GM23338 (cell line): ENCODE measurements at regions not wholly inside any gene's neighbourhood (a gene's known extent, or its start where the extent isn't known, plus 50 kb on each side); places are given as distances from the start of the nearest gene placed in this dataset.

Experiments used
- ATAC-seq: fragments of 200-7000 bp; cut with Tn5 transposase; 3 replicates; pipeline ENCODE4 v1.9.1; 2020
- DNase-seq: peaks from one replicate; pipeline ENCODE4 v3.0.0-alpha.2; 2015; ENCODE audit warnings: low spot score
- H2AFZ ChIP-seq: fragments of 200-600 bp; sonication (generic); 2 replicates; pipeline ENCODE4 v1.8.0; 2016; ENCODE audit warnings: antibody characterized with exemption, mild to moderate bottlenecking, moderate library complexity
- H3F3A ChIP-seq: fragments of 200-600 bp; sonication (generic); replicated peaks from 2 replicates; pipeline ENCODE4 v1.8.0; 2017; ENCODE audit warnings: antibody characterized with exemption, mixed run types, low read depth
- H3K27ac ChIP-seq: fragments of 200-600 bp; sonication (generic); 2 replicates; pipeline ENCODE4 v1.6.1; 2016; ENCODE audit warnings: low read depth
- H3K27me3 ChIP-seq: fragments of 200-600 bp; sonication (generic); 2 replicates; pipeline ENCODE4 v1.8.0; 2016; ENCODE audit warnings: mild to moderate bottlenecking, mixed run types, moderate library complexity; ENCODE audit not compliant: insufficient read depth
- H3K36me3 ChIP-seq: fragments of 200-600 bp; sonication (generic); 2 replicates; pipeline ENCODE4 v1.8.0; 2016; ENCODE audit warnings: mild to moderate bottlenecking; ENCODE audit not compliant: insufficient read depth
- H3K4me1 ChIP-seq: fragments of 200-600 bp; sonication (generic); 2 replicates; pipeline ENCODE4 v1.8.0; 2016; ENCODE audit warnings: mild to moderate bottlenecking, moderate library complexity; ENCODE audit not compliant: insufficient read depth
- H3K4me2 ChIP-seq: fragments of 200-600 bp; sonication (generic); 2 replicates; pipeline ENCODE4 v1.7.1; 2017; ENCODE audit warnings: mixed run types
- H3K4me3 ChIP-seq: fragments of 200-600 bp; sonication (generic); 2 replicates; pipeline ENCODE4 v1.6.1; 2016; ENCODE audit warnings: mixed run types
- H3K79me2 ChIP-seq: fragments of 200-600 bp; sonication (generic); replicated peaks from 2 replicates; pipeline ENCODE4 v1.8.0; 2017; ENCODE audit warnings: mild to moderate bottlenecking; ENCODE audit not compliant: insufficient read depth
- H3K9me2 ChIP-seq: fragments of 200-600 bp; sonication (generic); 2 replicates; pipeline ENCODE4 v1.8.0; 2017; ENCODE audit not compliant: insufficient read depth
- H4K20me1 ChIP-seq: fragments of 200-600 bp; sonication (generic); replicated peaks from 2 replicates; pipeline ENCODE4 v1.8.0; 2017; ENCODE audit warnings: mild to moderate bottlenecking; ENCODE audit not compliant: insufficient read depth
- H3K27ac Mint-ChIP-seq: 2 replicates; pipeline ENCODE4 v1.8.0; 2020; ENCODE audit warnings: inconsistent platforms, mild to moderate bottlenecking, moderate library complexity, mixed read lengths
- H3K27me3 Mint-ChIP-seq: 3 replicates; pipeline ENCODE4 v1.8.0; 2022; ENCODE audit warnings: low read depth, mild to moderate bottlenecking, moderate library complexity, mixed read lengths, inconsistent platforms; ENCODE audit not compliant: insufficient read depth, poor library complexity
- H3K36me3 Mint-ChIP-seq: 3 replicates; pipeline ENCODE4 v1.8.0; 2021; ENCODE audit warnings: low read depth, mild to moderate bottlenecking, inconsistent platforms, moderate library complexity, mixed read lengths
- H3K4me1 Mint-ChIP-seq: 3 replicates; pipeline ENCODE4 v1.8.0; 2020; ENCODE audit warnings: mild to moderate bottlenecking, inconsistent platforms, mixed read lengths
- H3K4me3 Mint-ChIP-seq: 3 replicates; pipeline ENCODE4 v1.8.0; 2021; ENCODE audit warnings: moderate library complexity, mild to moderate bottlenecking, inconsistent platforms, mixed read lengths
- H3K9me3 Mint-ChIP-seq: 3 replicates; pipeline ENCODE4 v1.8.0; 2020; ENCODE audit warnings: moderate library complexity, mild to moderate bottlenecking, inconsistent platforms, mixed read lengths
- CREB1 ChIP-seq: fragments of 250-450 bp; sonication (Bioruptor Pico); IDR thresholded peaks from 2 replicates; pipeline ENCODE4 v1.5.0; 2020; ENCODE audit warnings: low read depth, mild to moderate bottlenecking, moderate library complexity
- EZH2phosphoT487 ChIP-seq: fragments of 200-600 bp; sonication (generic); IDR thresholded peaks from one replicate; pipeline ENCODE4 v1.8.1; 2018; ENCODE audit warnings: antibody characterized with exemption; ENCODE audit not compliant: unreplicated experiment
- NANOG ChIP-seq: IDR thresholded peaks from 2 replicates; pipeline ENCODE4 v1.6.1; 2016; ENCODE audit warnings: antibody characterized with exemption, borderline replicate concordance
- REST ChIP-seq: IDR thresholded peaks from one replicate; pipeline ENCODE4 v1.6.1; 2018; ENCODE audit warnings: antibody characterized with exemption; ENCODE audit not compliant: unreplicated experiment
- STAT1 ChIP-seq: IDR thresholded peaks from one replicate; pipeline ENCODE4 v1.6.1; 2016; ENCODE audit warnings: antibody characterized with exemption; ENCODE audit not compliant: unreplicated experiment
- ZNF114 ChIP-seq: fragments of 250-450 bp; sonication (Bioruptor Pico); IDR thresholded peaks from 2 replicates; pipeline ENCODE4 v1.5.0; 2020; ENCODE audit warnings: mild to moderate bottlenecking, moderate library complexity
- ZNF331 ChIP-seq: fragments of 250-450 bp; sonication (Bioruptor Pico); IDR thresholded peaks from 2 replicates; pipeline ENCODE4 v1.5.0; 2020; ENCODE audit warnings: low read depth, mild to moderate bottlenecking, moderate library complexity
- ZNF462 ChIP-seq: fragments of 250-450 bp; sonication (Bioruptor Pico); IDR thresholded peaks from 2 replicates; pipeline ENCODE4 v1.5.0; 2020; ENCODE audit warnings: mild to moderate bottlenecking, moderate library complexity
- TF ChIP-seq, protein P1 (sequence below), 2 experiments: fragments of 200-600 bp in 1 of 2; sonication (generic) in 1 of 2; conservative IDR thresholded peaks; 2 replicates each; pipeline versions ENCODE4 v1.5.1 to v1.6.1; 2016 to 2017; ENCODE audit warnings: antibody characterized with exemption in 2 of 2, low read depth in 2 of 2, mild to moderate bottlenecking in 2 of 2, moderate library complexity in 1 of 2

GRCh38 chr2:195559431-195559914 is 97.6 kb upstream of the SLC39A10 start:
- Histone ChIP-seq H3K4me2 (peak overlapping the region; percentile 29), H2AFZ (0 out of 2 replicates have a peak overlapping the region, but pooled peaks have one; percentile 3)
- H3K36me3 Mint-ChIP-seq: 0 out of 3 replicates have a peak, but pooled peaks cover 5% of the 10 kb centered on the region

DNA sequence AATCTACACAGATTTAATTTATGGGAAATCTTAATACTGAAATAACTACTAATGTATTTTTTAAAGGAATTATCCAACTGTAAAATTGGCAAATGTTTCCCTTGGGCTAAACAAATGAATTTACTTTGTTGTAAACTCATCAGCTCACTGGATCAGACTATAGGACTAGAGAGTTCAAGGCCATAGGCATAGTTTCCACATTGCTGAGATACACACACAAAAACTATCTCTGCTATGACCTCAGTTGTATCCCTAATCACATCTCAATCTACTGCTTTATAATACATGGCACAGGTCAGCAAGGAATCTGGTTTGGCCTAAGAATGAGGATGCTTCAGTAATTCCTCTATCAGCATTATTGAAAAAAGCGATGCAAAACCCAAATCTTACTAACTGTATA is 101.1 kb upstream of the SLC39A10 start:
- Histone ChIP-seq H3K9me2 (0 out of 2 replicates have a peak, but pooled peaks cover 4% of the 10 kb centered on the region), H3K27ac (no peak overlapping the region), H4K20me1 (no peaks in the 10 kb centered on the region), H3K27me3 (no peaks in the 10 kb centered on the region), H3K4me3 (no peak overlapping the region), H2AFZ (no peak overlapping the region), H3K36me3 (no peaks in the 10 kb centered on the region), H3F3A (peaks cover 3% of the 10 kb centered on the region; the same call in 1 of the 2 replicates), H3K4me1 (peaks cover 7% of the 10 kb centered on the region), H3K79me2 (no peaks in the 10 kb centered on the region), H3K4me2 (no peak overlapping the region)
- Mint-ChIP-seq H3K4me3 (no peak overlapping the region), H3K4me1 (peaks cover 8% of the 10 kb centered on the region), H3K27ac (no peak overlapping the region), H3K27me3 (no peaks in the 10 kb centered on the region), H3K36me3 (0 out of 3 replicates have a peak, but pooled peaks cover 5% of the 10 kb centered on the region), H3K9me3 (no peaks in the 10 kb centered on the region)
- ATAC-seq (no peak), DNase-seq (no peak)
- TF ChIP-seq EZH2phosphoT487 (no peak), CREB1 (CRISPR knock-in tag) (no peak), STAT1 (no peak), REST (no peak), ZNF114 (no peak), ZNF331 (CRISPR knock-in tag) (no peak), ZNF462 (CRISPR knock-in tag) (no peak), NANOG (no peak)
- TF ChIP-seq, protein P1, sequence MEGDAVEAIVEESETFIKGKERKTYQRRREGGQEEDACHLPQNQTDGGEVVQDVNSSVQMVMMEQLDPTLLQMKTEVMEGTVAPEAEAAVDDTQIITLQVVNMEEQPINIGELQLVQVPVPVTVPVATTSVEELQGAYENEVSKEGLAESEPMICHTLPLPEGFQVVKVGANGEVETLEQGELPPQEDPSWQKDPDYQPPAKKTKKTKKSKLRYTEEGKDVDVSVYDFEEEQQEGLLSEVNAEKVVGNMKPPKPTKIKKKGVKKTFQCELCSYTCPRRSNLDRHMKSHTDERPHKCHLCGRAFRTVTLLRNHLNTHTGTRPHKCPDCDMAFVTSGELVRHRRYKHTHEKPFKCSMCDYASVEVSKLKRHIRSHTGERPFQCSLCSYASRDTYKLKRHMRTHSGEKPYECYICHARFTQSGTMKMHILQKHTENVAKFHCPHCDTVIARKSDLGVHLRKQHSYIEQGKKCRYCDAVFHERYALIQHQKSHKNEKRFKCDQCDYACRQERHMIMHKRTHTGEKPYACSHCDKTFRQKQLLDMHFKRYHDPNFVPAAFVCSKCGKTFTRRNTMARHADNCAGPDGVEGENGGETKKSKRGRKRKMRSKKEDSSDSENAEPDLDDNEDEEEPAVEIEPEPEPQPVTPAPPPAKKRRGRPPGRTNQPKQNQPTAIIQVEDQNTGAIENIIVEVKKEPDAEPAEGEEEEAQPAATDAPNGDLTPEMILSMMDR (conservative IDR thresholded peaks at IDR 0.05; ENCODE audit: low read depth in 2 of 2): no peak

More at GRCh38 chr2:195559431-195559914, 97.6 kb upstream of the SLC39A10 start:
- H3K4me1 Mint-ChIP-seq: peaks cover 19% of the 10 kb centered on the region
- ATAC-seq (peak; percentile 54; the same call in 2 of the 3 replicates), DNase-seq (peak; percentile 79)
- no peak overlapping the region for H3K4me3 Mint-ChIP-seq
- Histone ChIP-seq H3K79me2 (no peaks in the 10 kb centered on the region), H3K4me3 (no peak overlapping the region), H3K27me3 (no peaks in the 10 kb centered on the region), H3K27ac (0 out of 2 replicates have a peak overlapping the region, but pooled peaks have one; percentile 6), H3K9me2 (no peaks in the 10 kb centered on the region), H3K4me1 (peaks cover 24% of the 10 kb centered on the region), H3K36me3 (no peaks in the 10 kb centered on the region), H3F3A (peaks cover 3% of the 10 kb centered on the region; the same call in 1 of the 2 replicates), H4K20me1 (no peaks in the 10 kb centered on the region)
- H3K27ac Mint-ChIP-seq: no peak overlapping the region
- no peaks in the 10 kb centered on the region for H3K27me3 Mint-ChIP-seq
- no peak for TF ChIP-seq ZNF114
- peak; percentile 73; the same call in 1 of the 2 replicates for TF ChIP-seq NANOG
- no peaks in the 10 kb centered on the region for H3K9me3 Mint-ChIP-seq
